ENCODE measurements at regions not wholly inside any gene's neighbourhood (a gene's known extent, or its start where the extent isn't known, plus 50 kb on each side); places are given as distances from the start of the nearest gene placed in this dataset.
"Not testable (repeated sequence)": the region's sequence is repeated elsewhere in the genome, so short reads cannot be mapped to it uniquely, and the experiment has no call there.

GRCh38 chr18:8970843-8971242, 131.7 kb upstream of the NDUFV2 start:
- DNase-seq, result no peak

- DNase-seq, result no peak
These were observed 130.4 kb upstream of the NDUFV2 start for GRCh38 chr18:8972116-8972515.

GRCh38 chr18:8974279-8974678, 128.2 kb upstream of the NDUFV2 start:
- no peak for DNase-seq

- no peak for DNase-seq
These were observed 127.8 kb upstream of the NDUFV2 start for GRCh38 chr18:8974696-8975095.

- no peak for DNase-seq
These were observed 126.9 kb upstream of the NDUFV2 start for GRCh38 chr18:8975624-8976023.

- no peak for DNase-seq
These were observed 125.9 kb upstream of the NDUFV2 start for GRCh38 chr18:8976606-8977005.

- DNase-seq, result no peak
These were observed 125.3 kb upstream of the NDUFV2 start for GRCh38 chr18:8977166-8977565.

- DNase-seq, result no peak
These were observed 124.8 kb upstream of the NDUFV2 start for GRCh38 chr18:8977701-8978100.

- no peak for DNase-seq
These were observed 124.1 kb upstream of the NDUFV2 start for GRCh38 chr18:8978394-8978793.

- no peak for DNase-seq
These were observed 123.1 kb upstream of the NDUFV2 start for GRCh38 chr18:8979258-8979988.

GRCh38 chr18:8980496-8980895, 122.0 kb upstream of the NDUFV2 start:
- no peak for DNase-seq

- no peak for DNase-seq
These were observed 121.6 kb upstream of the NDUFV2 start for GRCh38 chr18:8980918-8981317.

- DNase-seq, result no peak
These were observed 119.9 kb upstream of the NDUFV2 start for GRCh38 chr18:8982416-8983183.

- no peak for DNase-seq
These were observed 119.3 kb upstream of the NDUFV2 start for GRCh38 chr18:8983195-8983594.

- DNase-seq, result no peak
These were observed 118.3 kb upstream of the NDUFV2 start for GRCh38 chr18:8984131-8984721.

GRCh38 chr18:8987241-8987640, 115.3 kb upstream of the NDUFV2 start:
- DNase-seq, result no peak

GRCh38 chr18:8988260-8988871, 114.1 kb upstream of the NDUFV2 start:
- DNase-seq, result no peak

GRCh38 chr18:8989017-8989416, 113.5 kb upstream of the NDUFV2 start:
- no peak for DNase-seq

- no peak for DNase-seq
These were observed 112.6 kb upstream of the NDUFV2 start for GRCh38 chr18:8989855-8990254.

GRCh38 chr18:8990276-8991031, 112.0 kb upstream of the NDUFV2 start:
- DNase-seq, result no peak

- no peak for DNase-seq
These were observed 111.3 kb upstream of the NDUFV2 start for GRCh38 chr18:8991155-8991554.

GRCh38 chr18:8992500-8992899, 110.0 kb upstream of the NDUFV2 start:
- not testable (repeated sequence) for DNase-seq

GRCh38 chr18:8994603-8995002, 107.9 kb upstream of the NDUFV2 start:
- DNase-seq, result no peak

Data from activated gamma-delta T cell (primary cell).